ENCODE measurements at regions not wholly inside any gene's neighbourhood (a gene's known extent, or its start where the extent isn't known, plus 50 kb on each side); places are given as distances from the start of the nearest gene placed in this dataset.
"Not testable (repeated sequence)": the region's sequence is repeated elsewhere in the genome, so short reads cannot be mapped to it uniquely, and the experiment has no call there.

GRCh38 chr3:163560459-163560858 is 1517.8 kb downstream of the SI start:
- intact Hi-C loops (cut with DNase I) = no loop called here
- DNase-seq (ENCODE audit: low spot score) = no peak

DNA sequence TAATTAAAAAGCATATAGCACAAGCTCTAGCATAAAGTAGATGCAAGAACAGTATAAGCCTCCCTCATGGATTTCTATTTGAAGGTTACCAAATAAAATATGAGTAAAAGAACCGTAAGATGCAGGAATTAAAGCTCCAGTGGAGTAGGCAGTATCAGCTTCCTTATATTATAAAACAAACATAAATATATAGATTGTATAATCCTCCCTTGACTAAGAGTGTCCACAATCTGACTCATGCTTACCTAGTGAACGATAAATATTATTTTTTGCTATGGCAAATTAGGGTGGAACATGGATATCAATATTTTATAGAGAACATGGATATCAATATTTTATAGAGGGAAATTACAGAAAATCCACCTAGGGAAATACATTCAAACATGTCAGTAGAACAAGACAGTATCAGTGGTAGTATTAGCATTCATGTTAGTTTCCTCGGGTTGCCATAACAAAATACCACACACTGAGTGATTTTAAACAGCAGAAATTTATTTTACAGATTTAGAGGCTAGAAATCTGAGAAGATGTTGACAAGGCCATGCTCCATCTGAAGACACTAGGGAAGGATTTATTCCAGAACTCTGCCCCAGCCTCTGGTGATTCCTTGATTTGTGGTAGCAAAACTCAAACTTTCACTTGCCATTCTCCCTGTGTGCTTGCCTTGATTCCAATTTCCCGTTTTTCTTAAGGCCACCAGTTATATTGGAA is 1521.3 kb downstream of the SI start:
- intact Hi-C loops (cut with DNase I) = no loop called here
- no peak for DNase-seq (ENCODE audit: low spot score)

DNA sequence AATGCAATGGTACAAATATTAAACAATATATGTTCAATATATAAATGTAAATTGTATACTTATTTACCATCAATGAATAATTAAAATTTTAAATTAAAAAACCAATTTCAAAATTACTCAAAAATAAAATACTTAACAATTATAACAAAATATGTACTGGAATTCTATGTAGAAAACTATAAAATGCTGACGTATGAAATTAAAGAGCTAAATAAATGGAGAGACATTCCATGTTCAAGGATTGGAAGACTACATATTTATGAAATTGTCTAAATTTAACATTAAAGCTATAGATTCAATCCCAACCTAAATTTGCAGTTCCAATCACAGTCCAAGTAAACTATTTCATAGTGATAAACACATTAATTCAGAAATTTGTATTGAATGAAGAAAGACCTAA is 1522.4 kb downstream of the SI start:
- DNase-seq (ENCODE audit: low spot score) = no peak
- intact Hi-C loops (cut with DNase I) = no loop called here

GRCh38 chr3:163552659-163552966 is 1525.7 kb downstream of the SI start:
- intact Hi-C loops (cut with DNase I) = no loop called here
- DNase-seq (ENCODE audit: low spot score) = no peak

DNA sequence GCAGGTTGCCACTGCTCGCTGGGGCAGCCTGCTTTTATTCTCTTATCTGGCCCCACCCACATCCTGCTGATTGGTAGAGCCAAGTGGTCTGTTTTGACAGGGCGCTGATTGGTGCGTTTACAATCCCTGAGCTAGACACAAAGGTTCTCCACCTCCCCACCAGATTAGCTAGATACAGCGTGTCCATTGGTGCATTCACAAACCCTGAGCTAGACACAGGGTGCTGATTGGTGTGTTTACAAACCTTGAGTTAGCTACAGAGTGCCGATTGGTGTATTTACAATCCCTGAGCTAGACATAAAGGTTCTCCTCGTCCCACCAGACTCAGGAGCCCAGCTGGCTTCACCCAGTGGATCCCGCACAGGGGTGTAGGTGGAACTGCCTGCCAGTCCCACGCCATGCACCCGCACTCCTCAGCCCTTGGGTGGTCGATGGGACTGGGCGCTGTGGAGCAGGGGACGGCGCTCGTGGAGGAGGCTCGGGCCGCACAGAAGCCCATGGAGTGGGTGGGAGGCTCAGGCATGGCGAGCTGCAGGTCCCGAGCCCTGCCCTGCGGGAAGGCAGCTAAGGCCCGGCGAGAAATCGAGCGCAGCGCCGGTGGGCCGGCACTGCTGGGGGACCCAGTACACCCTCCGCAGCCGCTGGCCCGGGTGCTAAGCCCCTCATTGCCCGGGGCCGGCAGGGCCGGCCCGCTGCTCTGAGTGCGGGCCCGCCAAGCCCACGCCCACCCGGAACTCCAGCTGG is 1526.2 kb downstream of the SI start:
- intact Hi-C loops (cut with DNase I); DNase-seq (ENCODE audit: low spot score): not testable (repeated sequence)

GRCh38 chr3:163548015-163548414 is 1530.3 kb downstream of the SI start:
- no peak for DNase-seq (ENCODE audit: low spot score)
- intact Hi-C loops (cut with DNase I) = no loop called here

- no peak for DNase-seq (ENCODE audit: low spot score)
- intact Hi-C loops (cut with DNase I) = no loop called here
These were observed 1531.1 kb downstream of the SI start for GRCh38 chr3:163547014-163547685.

- DNase-seq (ENCODE audit: low spot score) = no peak
- intact Hi-C loops (cut with DNase I) = no loop called here
These were observed 1534.6 kb downstream of the SI start for GRCh38 chr3:163543662-163544061.

GRCh38 chr3:163541629-163542028 is 1536.7 kb downstream of the SI start:
- DNase-seq (ENCODE audit: low spot score) = no peak
- intact Hi-C loops (cut with DNase I) = no loop called here

- DNase-seq (ENCODE audit: low spot score) = no peak
- intact Hi-C loops (cut with DNase I) = no loop called here
These were observed 1539.9 kb downstream of the SI start for GRCh38 chr3:163538387-163538786.

DNA sequence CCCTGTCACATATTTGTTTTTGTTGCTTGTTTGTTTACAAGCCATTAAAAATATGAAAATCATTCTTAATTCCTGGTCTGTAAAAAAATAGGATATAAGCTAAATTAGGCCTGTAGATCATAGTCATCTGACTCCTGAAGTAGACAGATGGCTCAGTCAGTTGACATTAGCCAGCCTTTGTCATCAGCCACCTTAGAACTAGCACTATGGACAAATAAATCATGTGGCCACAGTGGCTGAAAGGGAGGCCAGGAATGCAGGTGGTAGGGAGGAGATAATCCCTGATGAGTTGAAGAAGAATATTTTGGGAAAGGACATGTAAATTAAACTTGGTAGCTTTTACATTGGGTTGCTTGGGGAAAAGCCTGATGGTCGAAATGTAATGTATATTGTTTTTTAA is 1544.9 kb downstream of the SI start:
- intact Hi-C loops (cut with DNase I) = no loop called here
- no peak for DNase-seq (ENCODE audit: low spot score)

DNA sequence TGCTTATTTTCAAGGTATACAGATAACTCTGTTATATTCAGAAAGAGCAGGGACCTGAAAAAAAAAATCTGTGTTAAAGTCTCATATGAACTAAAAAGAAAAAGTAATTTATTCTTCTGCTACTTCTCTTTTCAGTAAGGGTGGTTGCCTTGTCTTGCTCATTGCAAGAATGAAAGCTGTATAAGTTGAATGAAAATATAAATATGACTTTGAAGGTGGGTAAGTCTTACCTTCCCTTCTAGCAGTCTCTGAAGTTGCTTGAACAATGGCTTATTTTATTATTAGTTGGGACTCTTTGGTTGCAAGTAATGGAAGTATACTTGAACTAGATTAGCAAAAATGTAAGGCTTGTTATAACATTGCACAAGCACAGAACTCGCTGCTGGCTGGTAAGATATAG is 1554.9 kb downstream of the SI start:
- DNase-seq (ENCODE audit: low spot score) = no peak
- intact Hi-C loops (cut with DNase I) = no loop called here

- intact Hi-C loops (cut with DNase I) = no loop called here
- no peak for DNase-seq (ENCODE audit: low spot score)
These were observed 1557.0 kb downstream of the SI start for GRCh38 chr3:163521261-163521660.

DNA sequence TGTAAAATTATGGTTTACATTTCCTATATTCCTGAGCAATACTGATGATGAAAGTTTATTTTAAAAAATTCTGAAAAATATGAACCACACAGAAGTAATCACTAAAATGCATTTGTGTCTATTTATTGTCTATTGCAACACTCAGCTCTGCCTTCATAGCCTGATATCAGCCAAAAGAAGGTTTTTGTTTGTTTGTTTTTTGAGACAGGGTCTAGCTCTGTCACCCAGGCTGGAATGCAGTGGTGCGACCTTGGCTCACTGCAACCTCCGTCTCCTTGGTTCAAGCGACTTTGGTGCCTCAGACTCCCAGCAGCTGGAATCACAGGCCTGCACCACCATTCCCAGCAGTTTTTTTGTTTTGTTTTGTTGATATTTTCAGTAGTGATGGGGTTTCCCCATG is 1560.2 kb downstream of the SI start:
- no peak for DNase-seq (ENCODE audit: low spot score)

DNA sequence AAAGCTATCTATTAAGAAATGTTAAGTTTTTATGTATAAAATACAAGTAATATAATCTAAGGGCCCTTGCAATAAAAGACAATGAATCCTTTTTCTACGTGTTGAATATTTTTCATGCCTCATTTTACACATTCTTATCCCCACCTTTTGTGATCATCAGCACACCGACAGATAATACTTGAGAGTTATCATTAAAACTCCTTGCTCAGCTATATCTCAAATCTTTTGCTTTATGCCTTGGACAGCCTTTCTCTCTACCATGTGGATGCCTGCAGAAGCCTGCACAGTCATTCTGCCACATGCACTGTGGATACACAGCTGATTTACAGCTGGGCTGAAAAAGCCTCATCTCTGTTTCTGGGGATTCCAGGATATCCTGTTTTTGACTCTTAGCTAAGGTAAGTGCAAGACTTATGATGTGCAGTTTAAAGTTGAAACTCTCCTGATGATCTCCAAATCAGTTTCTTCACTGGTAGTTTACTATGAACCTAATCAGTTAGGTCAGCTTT is 1565.1 kb downstream of the SI start:
- intact Hi-C loops (cut with DNase I) = no loop called here
- no peak for DNase-seq (ENCODE audit: low spot score)

More for the DNA sequence above, 1560.2 kb downstream of the SI start:
- intact Hi-C loops (cut with DNase I) = no loop called here

- intact Hi-C loops (cut with DNase I) = no loop called here
- no peak for DNase-seq (ENCODE audit: low spot score)
These were observed 1570.1 kb downstream of the SI start for GRCh38 chr3:163508206-163508605.

GRCh38 chr3:163504974-163505373 is 1573.3 kb downstream of the SI start:
- intact Hi-C loops (cut with DNase I) = no loop called here
- no peak for DNase-seq (ENCODE audit: low spot score)

GRCh38 chr3:163499736-163500219 is 1578.5 kb downstream of the SI start:
- DNase-seq (ENCODE audit: low spot score); intact Hi-C loops (cut with DNase I): not testable (repeated sequence)

GRCh38 chr3:163498842-163499735 is 1579.2 kb downstream of the SI start:
- intact Hi-C loops (cut with DNase I) = not testable (repeated sequence)
- DNase-seq (ENCODE audit: low spot score) = peak; percentile 79

Measured in posterior vena cava (tissue), 2 donors.